Lung (tissue), 11 donors: ENCODE measurements at regions not wholly inside any gene's neighbourhood (a gene's known extent, or its start where the extent isn't known, plus 50 kb on each side); places are given as distances from the start of the nearest gene placed in this dataset.

Source experiments
- ATAC-seq: fragments of 200-7000 bp; cut with Tn5 transposase; one replicate; pipeline ENCODE4 v1.9.1; 2020; ENCODE audit warnings: moderate number of reproducible peaks; ENCODE audit not compliant: insufficient read depth, low FRiP score
- DNase-seq, 3 donors: peaks; one replicate each; pipeline ENCODE4 v3.0.0-alpha.2; 2013 to 2017
- H3K27ac ChIP-seq, 2 donors: one replicate each; pipeline ENCODE4 v1.5.1; 2013; ENCODE audit warnings: mild to moderate bottlenecking in 2 of 2, moderate library complexity in 2 of 2, control low read depth in 1 of 2, inconsistent platforms in 1 of 2, low read depth in 1 of 2, low read length in 1 of 2
- H3K27me3 ChIP-seq, 3 donors: one replicate each; pipeline ENCODE4 v1.5.1; 2013; ENCODE audit warnings: low read length in 2 of 3; ENCODE audit not compliant: control insufficient read depth in 3 of 3, insufficient read depth in 3 of 3
- H3K36me3 ChIP-seq, 4 donors: one replicate each; pipeline ENCODE4 v1.5.1; 2013; ENCODE audit warnings: low read length in 4 of 4, mild to moderate bottlenecking in 1 of 4, moderate library complexity in 1 of 4; ENCODE audit not compliant: control insufficient read depth in 4 of 4, insufficient read depth in 4 of 4
- H3K4me1 ChIP-seq, 5 donors: one replicate each; pipeline ENCODE4 v1.5.1; 2013; ENCODE audit warnings: low read length in 5 of 5, mild to moderate bottlenecking in 2 of 5, moderate library complexity in 1 of 5; ENCODE audit not compliant: control insufficient read depth in 5 of 5, insufficient read depth in 5 of 5
- H3K4me3 ChIP-seq: one replicate; pipeline ENCODE4 v1.5.1; 2013; ENCODE audit warnings: mild to moderate bottlenecking, control low read depth, moderate library complexity
- H3K9ac ChIP-seq, 2 donors: one replicate each; pipeline ENCODE4 v1.5.1; 2013; ENCODE audit warnings: low read length in 2 of 2, control low read depth in 1 of 2; ENCODE audit not compliant: insufficient read depth in 1 of 2
- H3K9me3 ChIP-seq, 4 donors: one replicate each; pipeline ENCODE4 v1.5.1; 2013; ENCODE audit warnings: low read length in 3 of 4, mild to moderate bottlenecking in 1 of 4, moderate library complexity in 1 of 4; ENCODE audit not compliant: control insufficient read depth in 4 of 4, insufficient read depth in 3 of 4
- CTCF ChIP-seq: IDR thresholded peaks from 2 replicates; pipeline ENCODE4 v1.5.1; 2012; ENCODE audit warnings: mild to moderate bottlenecking; ENCODE audit errors: control extremely low read depth, extremely low read depth
- WGBS, 2 donors: extraction: QIAGEN DNeasy Blood & Tissue Kit; methylation state at CpG; one replicate each; pipeline ENCODE4 v1.1.7; 2013; 5-methylcytosine and 5-hydroxymethylcytosine counted together
- donor health status: control.
- donor health status: control.
- donor health status: Bipolar disorder and iron deficiency.
- donor health status: healthy.
- donor health status: DM: yes; HTN: yes; CAD: no.

- WGBS, 2 donors = 29 to 59% methylated on average over 5 of the region's 5 CpGs
- Histone ChIP-seq H3K27me3 (no peaks in the 10 kb centered on the region), H3K4me1 (no peaks in the 10 kb centered on the region), H3K9ac (no peak overlapping the region), H3K27ac (no peak overlapping the region), H3K9me3 (no peaks in the 10 kb centered on the region), H3K4me3 (no peak overlapping the region), H3K36me3 (no peaks in the 10 kb centered on the region)
- no peak for TF ChIP-seq CTCF
- no peak for DNase-seq
- ATAC-seq = no peak
Measured at GRCh38 chr9:88596376-88596775, 61.4 kb downstream of the NXNL2 start.

- no peak for DNase-seq
- peaks cover 0 to 15% (median 3%) of the 10 kb centered on the region in 5 donors for H3K4me1 ChIP-seq
- H3K27ac ChIP-seq = no peak overlapping the region
- TF ChIP-seq CTCF = no peak
- H3K27me3 ChIP-seq = no peaks in the 10 kb centered on the region
- H3K4me3 ChIP-seq = no peak overlapping the region
- no peaks in the 10 kb centered on the region for H3K9me3 ChIP-seq
- ATAC-seq = no peak
- no peaks in the 10 kb centered on the region for H3K36me3 ChIP-seq
- 76 to 86% methylated on average over 3 of the region's 3 CpGs for WGBS, 2 donors
- H3K9ac ChIP-seq = no peak overlapping the region
Measured at GRCh38 chr9:88604836-88605511, 70.0 kb downstream of the NXNL2 start.

GRCh38 chr9:88605512-88606362 lies 70.8 kb downstream of the NXNL2 start:
- no peak overlapping the region for H3K9ac ChIP-seq
- H3K27me3 ChIP-seq = no peaks in the 10 kb centered on the region
- TF ChIP-seq CTCF = no peak
- H3K9me3 ChIP-seq = no peaks in the 10 kb centered on the region
- H3K4me3 ChIP-seq = no peak overlapping the region
- peak in 2 of 3 donors; percentile 79 to 89 for DNase-seq
- no peak for ATAC-seq
- H3K27ac ChIP-seq = peak overlapping the region in 1 of 2 donors; percentile 6
- H3K36me3 ChIP-seq = no peaks in the 10 kb centered on the region
- WGBS, 2 donors = 41 to 50% methylated on average over 8 of the region's 8 CpGs
- peaks cover 0 to 15% (median 3%) of the 10 kb centered on the region in 5 donors for H3K4me1 ChIP-seq
